ENCODE measurements at regions not wholly inside any gene's neighbourhood (a gene's known extent, or its start where the extent isn't known, plus 50 kb on each side); places are given as distances from the start of the nearest gene placed in this dataset.
"Not testable (repeated sequence)": the region's sequence is repeated elsewhere in the genome, so short reads cannot be mapped to it uniquely, and the experiment has no call there.

DNA sequence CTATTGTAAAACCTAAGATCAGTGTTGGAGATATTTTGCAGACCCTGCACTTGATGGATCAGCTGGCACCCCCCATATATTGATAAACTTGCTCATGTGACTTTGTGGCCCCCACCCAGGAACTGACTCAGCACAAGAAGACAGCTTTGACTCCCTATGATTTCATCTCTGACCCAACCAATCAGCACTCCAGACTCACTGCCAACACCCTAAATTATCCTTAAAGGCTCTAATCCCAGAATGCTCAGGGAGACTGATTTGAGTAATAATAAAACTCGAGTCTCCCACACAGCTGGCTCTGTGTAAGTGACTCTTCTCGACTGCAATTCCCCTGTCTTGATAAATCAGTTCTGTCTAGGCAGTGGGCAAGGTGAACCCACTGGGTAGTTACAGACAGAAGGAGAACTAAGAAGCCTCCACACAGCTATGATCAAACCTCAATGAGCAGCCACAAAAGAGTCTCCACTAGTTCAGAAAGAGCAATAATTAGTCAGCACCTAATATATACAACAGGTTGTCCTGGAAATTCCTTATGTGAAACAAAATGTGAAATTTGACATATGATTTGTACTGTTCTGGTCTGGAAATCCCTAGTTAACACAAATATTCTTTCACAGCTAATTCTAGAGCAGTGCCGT is 52.2 kb downstream of the ACTL7B start:
- no peak for ATAC-seq

- ATAC-seq, result no peak
Measured at GRCh38 chr9:108802967-108803366, 52.8 kb downstream of the ACTL7B start.

- no peak for ATAC-seq
Measured at GRCh38 chr9:108801949-108802348, 53.8 kb downstream of the ACTL7B start.

DNA sequence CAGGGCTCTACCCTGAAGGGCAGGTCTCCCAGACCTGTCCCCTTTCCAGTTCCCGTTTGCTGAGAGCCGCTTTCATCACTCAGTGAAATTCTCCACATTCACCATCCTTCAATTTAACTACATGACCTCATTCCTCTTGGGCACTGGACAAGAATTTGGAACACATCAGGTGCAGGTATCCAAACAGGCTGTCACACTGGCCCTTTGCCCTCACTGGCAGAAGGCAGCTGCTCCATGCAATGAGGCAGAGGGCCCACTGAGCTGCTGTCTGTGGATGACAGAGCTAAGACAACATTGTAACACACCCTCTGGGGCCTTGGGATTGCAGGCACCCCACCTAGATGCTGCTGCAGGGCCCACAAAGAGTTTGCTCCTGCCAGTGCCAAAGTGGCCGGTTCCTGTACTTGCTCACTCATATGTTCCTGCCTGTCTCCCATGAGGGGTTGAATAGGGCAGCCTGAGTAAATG is 55.1 kb downstream of the ACTL7B start:
- ATAC-seq, result no peak

- no peak for ATAC-seq
Measured at GRCh38 chr9:108793573-108793972, 62.2 kb downstream of the ACTL7B start.

- ATAC-seq, result no peak
Measured at GRCh38 chr9:108789742-108790141, 66.0 kb downstream of the ACTL7B start.

- no peak for ATAC-seq
Measured at GRCh38 chr9:108787690-108788048, 68.1 kb downstream of the ACTL7B start.

- no peak for ATAC-seq
Measured at GRCh38 chr9:108786901-108787689, 68.7 kb downstream of the ACTL7B start.

DNA sequence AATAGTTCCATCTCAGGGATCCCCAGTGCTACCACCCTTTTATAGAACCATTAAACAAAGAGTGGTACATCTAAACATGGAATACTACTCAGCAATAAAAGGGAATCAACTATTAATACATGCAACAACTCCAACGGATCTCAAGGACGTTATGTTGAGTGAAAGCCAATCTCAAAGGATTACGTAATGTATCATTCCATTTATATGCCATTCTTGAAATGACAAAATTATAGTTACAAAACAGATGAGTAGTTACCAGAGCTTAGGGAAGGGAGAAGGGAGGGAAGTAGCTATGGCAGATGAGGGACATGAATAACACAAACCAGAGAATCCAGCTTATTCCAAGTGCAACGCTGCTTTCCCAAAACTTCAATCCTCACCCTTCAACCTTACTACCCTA is 69.5 kb downstream of the ACTL7B start:
- no peak for ATAC-seq

DNA sequence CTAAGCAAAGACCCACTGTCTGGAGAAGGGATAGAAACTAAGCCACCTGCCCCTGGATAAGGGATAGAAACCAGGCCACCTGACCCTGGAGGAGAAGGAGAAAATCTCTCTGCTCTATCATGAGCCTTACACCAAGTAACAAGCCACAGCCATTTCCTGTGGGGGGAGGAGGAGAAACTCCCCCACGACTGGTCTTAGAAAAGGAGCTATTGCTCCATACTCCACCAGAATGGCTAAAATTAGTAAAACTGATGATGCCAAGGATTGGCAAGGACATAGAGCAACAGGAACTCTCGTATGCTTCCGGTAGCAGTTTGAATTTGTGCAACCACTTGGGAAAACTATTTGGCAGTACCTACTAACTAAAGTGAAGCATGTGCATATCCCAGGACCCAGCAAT is 70.8 kb downstream of the ACTL7B start:
- ATAC-seq, result no peak

DNA sequence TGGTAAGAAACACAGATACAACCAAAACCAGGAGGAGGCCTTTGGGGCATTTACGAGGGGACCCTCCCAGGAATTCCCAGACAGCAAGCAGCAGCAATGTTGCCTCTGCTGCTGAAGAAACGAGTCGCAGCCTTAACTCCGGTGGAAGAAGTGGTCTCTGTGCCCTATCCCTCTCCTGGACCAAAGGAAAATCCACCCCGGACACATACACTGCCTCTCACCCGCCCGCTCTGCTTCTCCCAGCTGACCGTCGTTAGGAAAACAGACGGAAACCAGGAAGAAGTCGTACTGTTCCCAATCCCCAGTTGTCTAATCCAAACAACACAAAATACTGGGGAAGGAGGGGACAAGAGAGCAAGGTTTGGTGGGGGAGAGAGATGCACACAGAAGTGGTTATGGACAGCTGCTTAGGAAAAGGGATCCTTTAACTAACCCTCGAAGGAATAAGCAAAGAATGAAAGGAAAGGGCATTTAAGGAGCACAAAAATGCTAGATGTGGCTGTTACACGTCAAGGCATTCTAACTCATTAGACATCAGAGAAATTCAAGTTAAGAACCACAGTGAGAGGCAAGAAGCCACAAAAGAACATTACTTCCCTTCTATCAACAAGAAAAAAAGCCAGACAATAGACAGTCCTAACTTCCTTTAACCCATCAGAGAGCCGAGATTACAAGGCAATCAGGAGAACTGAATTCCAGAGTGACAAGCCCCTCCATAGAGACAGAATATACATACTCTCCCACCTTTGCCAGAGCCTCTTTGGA is 71.9 kb downstream of the ACTL7B start:
- ATAC-seq, result no peak

- ATAC-seq, result no peak
Measured at GRCh38 chr9:108783326-108783725, 72.5 kb downstream of the ACTL7B start.

DNA sequence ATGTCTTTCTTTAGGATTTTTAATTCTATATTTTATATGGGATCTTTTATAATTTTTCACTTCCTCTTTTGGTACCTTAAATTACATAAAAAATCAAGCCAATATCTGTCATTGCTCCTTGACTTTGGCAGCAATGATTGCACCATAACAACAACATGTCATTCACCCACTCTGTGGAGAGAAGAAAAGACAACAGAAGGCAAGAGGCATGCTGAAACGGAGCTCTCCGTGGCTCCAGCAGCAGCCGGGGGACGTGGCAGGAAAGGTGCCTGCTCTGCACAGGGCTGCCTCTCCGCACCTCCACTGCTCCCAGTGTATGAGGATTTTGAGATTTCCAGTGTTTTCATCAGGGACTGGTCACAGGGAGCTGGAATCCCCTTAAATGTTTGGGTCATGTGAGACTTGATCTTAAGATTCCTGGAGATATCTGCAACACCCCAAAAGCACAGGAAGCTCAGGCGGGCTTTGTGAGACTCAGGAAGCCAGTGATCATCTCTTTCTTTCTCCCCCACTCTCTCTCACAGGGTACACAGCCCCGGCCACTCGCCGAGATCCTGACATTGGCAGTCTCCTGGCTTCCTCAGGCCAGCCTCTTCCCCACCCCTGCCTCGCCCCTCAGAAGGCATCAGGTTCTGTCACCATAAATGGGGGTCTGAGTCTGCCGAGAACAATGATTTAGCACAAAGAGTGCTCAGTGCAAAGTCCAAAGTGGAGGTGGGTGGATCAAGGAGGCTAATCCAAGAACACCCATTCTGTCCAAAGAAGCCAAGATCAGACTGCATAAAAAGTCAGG is 74.6 kb downstream of the ACTL7B start:
- no peak for ATAC-seq

GRCh38 chr9:108779551-108780325 is 76.0 kb downstream of the ACTL7B start:
- ATAC-seq, result no peak

DNA sequence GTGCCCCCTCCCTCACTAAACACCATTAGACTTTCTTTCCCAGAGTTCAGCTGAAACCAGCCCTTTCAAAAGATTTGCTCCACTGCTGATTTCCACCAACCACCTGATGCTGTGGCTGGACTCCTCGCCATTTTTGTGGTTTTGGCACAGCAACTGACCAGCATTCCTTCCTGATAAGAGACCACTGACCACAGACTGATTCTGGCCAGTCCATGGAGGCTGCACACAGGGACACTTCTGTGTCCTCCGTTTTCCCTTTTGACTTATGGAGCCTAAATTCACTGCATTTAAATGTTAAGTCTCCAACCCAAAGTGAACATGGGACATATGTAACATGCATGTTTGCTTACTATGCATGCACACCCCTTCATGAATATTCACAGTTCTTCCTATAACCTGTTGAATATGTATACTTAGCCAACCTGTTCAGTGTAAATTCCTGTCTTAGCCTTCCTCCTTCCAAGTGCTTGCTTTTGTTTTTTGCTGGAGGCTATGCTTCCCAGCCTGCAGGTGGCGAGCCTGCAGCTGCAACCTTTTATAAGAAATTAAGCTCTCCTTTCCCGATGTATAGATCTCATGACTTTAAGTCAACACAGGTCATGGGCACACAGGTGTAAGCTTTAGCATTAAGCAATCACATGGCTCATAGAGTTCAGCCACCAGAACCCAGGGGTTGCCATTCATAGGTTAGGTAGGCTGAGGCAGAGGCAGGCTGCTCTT is 78.7 kb downstream of the ACTL7B start:
- no peak for ATAC-seq

- no peak for ATAC-seq
Measured at GRCh38 chr9:108775901-108776306, 79.9 kb downstream of the ACTL7B start.

GRCh38 chr9:108774088-108774487 is 81.7 kb downstream of the ACTL7B start:
- ATAC-seq, result not testable (repeated sequence)

GRCh38 chr9:108772301-108772894 is 83.4 kb downstream of the ACTL7B start:
- no peak for ATAC-seq

DNA sequence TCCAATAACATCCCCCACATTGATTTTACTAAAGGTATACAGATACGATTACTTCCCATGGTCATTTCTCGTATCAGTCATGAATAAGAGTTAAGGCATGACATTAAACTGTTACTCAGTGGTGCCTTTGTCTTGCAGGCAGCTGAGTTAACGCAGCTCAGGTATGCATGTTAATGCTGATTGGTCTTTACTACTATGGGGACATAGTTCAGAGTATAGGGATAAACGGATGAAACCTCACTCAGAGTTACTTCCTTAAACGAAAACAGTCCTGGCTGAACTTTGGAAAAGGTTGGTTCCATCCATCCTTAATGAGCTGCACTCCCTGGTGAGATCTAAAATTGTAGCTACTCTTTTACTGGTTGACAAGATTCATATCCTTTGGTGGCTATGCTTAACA is 87.0 kb downstream of the ACTL7B start:
- no peak for ATAC-seq

GRCh38 chr9:108766626-108767161 is 89.1 kb downstream of the ACTL7B start:
- no peak for ATAC-seq

DNA sequence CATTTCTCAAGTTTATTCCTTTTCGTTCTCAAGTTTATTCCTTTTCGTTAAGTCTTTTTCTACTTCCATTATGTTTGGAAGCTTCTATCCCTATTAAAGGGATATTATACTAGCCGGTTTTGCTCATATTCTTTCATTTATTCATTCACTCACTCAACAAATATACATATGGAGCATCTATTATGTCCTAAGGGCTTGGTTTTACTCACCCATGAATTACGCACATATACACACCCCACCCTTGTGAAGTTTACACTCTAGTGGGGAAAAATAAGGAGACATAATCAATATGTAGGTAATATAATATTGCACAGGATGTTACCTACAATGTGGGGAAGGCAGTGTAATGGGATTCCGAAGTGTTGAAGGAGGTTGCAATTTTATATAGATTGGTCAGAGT is 90.5 kb downstream of the ACTL7B start:
- ATAC-seq, result no peak

Measured in activated CD4-positive, CD25-positive, alpha-beta regulatory T cell treated with anti-CD3 and anti-CD28 coated beads, Interleukin-2, amount 50 U/mL, for 24 hours (primary cell).